HepG2 (cell line): ENCODE measurements at regions not wholly inside any gene's neighbourhood (a gene's known extent, or its start where the extent isn't known, plus 50 kb on each side); places are given as distances from the start of the nearest gene placed in this dataset.

ENCODE experiments used
- GZF1 ChIP-seq: sonication (generic); formaldehyde crosslinking; IDR thresholded peaks from 2 replicates; pipeline ENCODE4 v1.5.1; 2020; ENCODE audit warnings: mild to moderate bottlenecking, missing genetic modification reagents
- HNF1B ChIP-seq: sonication (generic); formaldehyde crosslinking; IDR thresholded peaks from 2 replicates; pipeline ENCODE4 v1.5.1; 2020; ENCODE audit warnings: mild to moderate bottlenecking, moderate library complexity, missing genetic modification reagents
- MTA1 ChIP-seq: sonication (generic); formaldehyde crosslinking; IDR thresholded peaks from 2 replicates; pipeline ENCODE4 v1.4.0; 2020; ENCODE audit warnings: missing genetic modification reagents, mild to moderate bottlenecking, borderline replicate concordance
- MTF2 ChIP-seq: sonication (generic); formaldehyde crosslinking; IDR thresholded peaks from 2 replicates; pipeline ENCODE4 v1.5.0; 2020; ENCODE audit warnings: missing genetic modification reagents, borderline replicate concordance
- MYC ChIP-seq: sonication (generic); formaldehyde crosslinking; IDR thresholded peaks from 2 replicates; pipeline ENCODE4 v1.9.0; 2021; ENCODE audit warnings: missing genetic modification reagents, borderline replicate concordance
- PHF8 ChIP-seq: sonication (generic); formaldehyde crosslinking; IDR thresholded peaks from 2 replicates; pipeline ENCODE4 v1.5.0; 2020; ENCODE audit warnings: missing genetic modification reagents
- RFXAP ChIP-seq: sonication (generic); formaldehyde crosslinking; IDR thresholded peaks from 2 replicates; pipeline ENCODE4 v1.4.0; 2020; ENCODE audit warnings: missing genetic modification reagents, borderline replicate concordance
- ZBTB2 ChIP-seq: sonication (generic); formaldehyde crosslinking; IDR thresholded peaks from 2 replicates; pipeline ENCODE4 v1.8.0; 2022; ENCODE audit warnings: low read depth, missing genetic modification reagents
- ZBTB39 ChIP-seq: sonication (generic); formaldehyde crosslinking; IDR thresholded peaks from 2 replicates; pipeline ENCODE4 v1.5.0; 2020; ENCODE audit warnings: missing genetic modification reagents
- ZFYVE20 ChIP-seq: sonication (generic); formaldehyde crosslinking; IDR thresholded peaks from 2 replicates; pipeline ENCODE4 v1.8.0; 2023; ENCODE audit warnings: low read depth, mild to moderate bottlenecking, moderate library complexity, missing genetic modification reagents, borderline replicate concordance
- ZNF33A ChIP-seq: sonication (generic); formaldehyde crosslinking; IDR thresholded peaks from 2 replicates; pipeline ENCODE4 v1.5.1; 2020; ENCODE audit warnings: missing genetic modification reagents, mild to moderate bottlenecking, moderate library complexity, borderline replicate concordance
- ZNF468 ChIP-seq: sonication (generic); formaldehyde crosslinking; IDR thresholded peaks from 2 replicates; pipeline ENCODE4 v1.8.0; 2022; ENCODE audit warnings: mild to moderate bottlenecking, moderate library complexity, missing genetic modification reagents
- ZNF510 ChIP-seq: sonication (generic); formaldehyde crosslinking; IDR thresholded peaks from 2 replicates; pipeline ENCODE4 v1.4.0; 2020; ENCODE audit warnings: low read depth, mild to moderate bottlenecking, missing genetic modification reagents
- TF ChIP-seq, protein P1 (sequence below): sonication (generic); formaldehyde crosslinking; conservative IDR thresholded peaks from 2 replicates; pipeline ENCODE4 v1.8.0; 2022; ENCODE audit warnings: mild to moderate bottlenecking, moderate library complexity, missing genetic modification reagents
- TF ChIP-seq, protein P2 (sequence below): IDR thresholded peaks from 2 replicates; pipeline ENCODE4 v1.6.1; 2016; ENCODE audit warnings: low read depth, missing genetic modification reagents, missing compliant biosample characterization

DNA sequence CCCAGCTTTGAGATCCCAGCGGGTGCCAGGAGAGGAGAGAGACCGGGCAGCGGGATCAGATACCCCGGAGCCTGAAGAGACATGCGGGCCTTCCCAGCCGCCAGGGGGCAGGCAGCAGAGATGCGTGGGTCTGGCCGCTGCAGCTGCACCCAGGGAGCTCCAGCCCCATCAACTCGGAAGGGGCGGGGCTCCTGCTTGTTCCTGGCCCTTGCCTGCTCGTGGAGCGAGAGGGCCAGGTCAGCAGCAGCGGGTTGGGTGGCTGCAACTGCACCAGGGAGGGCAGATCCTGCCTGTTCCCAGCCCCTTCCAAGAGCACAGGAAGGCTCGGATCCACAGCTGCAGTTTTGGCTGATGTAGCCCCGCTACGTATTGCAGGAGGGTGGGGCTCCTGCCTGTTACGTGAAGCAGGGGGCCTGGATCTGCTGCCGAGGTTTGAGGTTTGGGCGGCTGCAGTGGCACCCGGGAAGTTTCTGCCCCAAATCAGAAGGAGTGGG is 532.8 kb downstream of the RFPL4B start (continued):
- TF ChIP-seq MTA1 (CRISPR knock-in tag) (0 out of 2 replicates have a peak, but pooled peaks have one; percentile 50), MTF2 (CRISPR knock-in tag) (peak; percentile 79; the same call in 1 of the 2 replicates), ZFYVE20 (CRISPR knock-in tag) (no peak), MYC (CRISPR knock-in tag) (peak; percentile 87), PHF8 (peak; percentile 82), ZBTB39 (CRISPR knock-in tag) (no peak), ZNF468 (CRISPR knock-in tag) (no peak), ZBTB2 (no peak), GZF1 (CRISPR knock-in tag) (peak; percentile 68; the same call in 1 of the 2 replicates), RFXAP (CRISPR knock-in tag) (peak; percentile 48; the same call in 1 of the 2 replicates), ZNF510 (CRISPR knock-in tag) (0 out of 2 replicates have a peak, but pooled peaks have one; percentile 67), HNF1B (CRISPR knock-in tag) (peak; percentile 69; the same call in 1 of the 2 replicates), ZNF33A (CRISPR knock-in tag) (0 out of 2 replicates have a peak, but pooled peaks have one; percentile 34)
- TF ChIP-seq, protein P1, sequence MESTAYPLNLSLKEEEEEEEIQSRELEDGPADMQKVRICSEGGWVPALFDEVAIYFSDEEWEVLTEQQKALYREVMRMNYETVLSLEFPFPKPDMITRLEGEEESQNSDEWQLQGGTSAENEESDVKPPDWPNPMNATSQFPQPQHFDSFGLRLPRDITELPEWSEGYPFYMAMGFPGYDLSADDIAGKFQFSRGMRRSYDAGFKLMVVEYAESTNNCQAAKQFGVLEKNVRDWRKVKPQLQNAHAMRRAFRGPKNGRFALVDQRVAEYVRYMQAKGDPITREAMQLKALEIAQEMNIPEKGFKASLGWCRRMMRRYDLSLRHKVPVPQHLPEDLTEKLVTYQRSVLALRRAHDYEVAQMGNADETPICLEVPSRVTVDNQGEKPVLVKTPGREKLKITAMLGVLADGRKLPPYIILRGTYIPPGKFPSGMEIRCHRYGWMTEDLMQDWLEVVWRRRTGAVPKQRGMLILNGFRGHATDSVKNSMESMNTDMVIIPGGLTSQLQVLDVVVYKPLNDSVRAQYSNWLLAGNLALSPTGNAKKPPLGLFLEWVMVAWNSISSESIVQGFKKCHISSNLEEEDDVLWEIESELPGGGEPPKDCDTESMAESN (CRISPR knock-in tag): peak; percentile 82
- TF ChIP-seq, protein P2, sequence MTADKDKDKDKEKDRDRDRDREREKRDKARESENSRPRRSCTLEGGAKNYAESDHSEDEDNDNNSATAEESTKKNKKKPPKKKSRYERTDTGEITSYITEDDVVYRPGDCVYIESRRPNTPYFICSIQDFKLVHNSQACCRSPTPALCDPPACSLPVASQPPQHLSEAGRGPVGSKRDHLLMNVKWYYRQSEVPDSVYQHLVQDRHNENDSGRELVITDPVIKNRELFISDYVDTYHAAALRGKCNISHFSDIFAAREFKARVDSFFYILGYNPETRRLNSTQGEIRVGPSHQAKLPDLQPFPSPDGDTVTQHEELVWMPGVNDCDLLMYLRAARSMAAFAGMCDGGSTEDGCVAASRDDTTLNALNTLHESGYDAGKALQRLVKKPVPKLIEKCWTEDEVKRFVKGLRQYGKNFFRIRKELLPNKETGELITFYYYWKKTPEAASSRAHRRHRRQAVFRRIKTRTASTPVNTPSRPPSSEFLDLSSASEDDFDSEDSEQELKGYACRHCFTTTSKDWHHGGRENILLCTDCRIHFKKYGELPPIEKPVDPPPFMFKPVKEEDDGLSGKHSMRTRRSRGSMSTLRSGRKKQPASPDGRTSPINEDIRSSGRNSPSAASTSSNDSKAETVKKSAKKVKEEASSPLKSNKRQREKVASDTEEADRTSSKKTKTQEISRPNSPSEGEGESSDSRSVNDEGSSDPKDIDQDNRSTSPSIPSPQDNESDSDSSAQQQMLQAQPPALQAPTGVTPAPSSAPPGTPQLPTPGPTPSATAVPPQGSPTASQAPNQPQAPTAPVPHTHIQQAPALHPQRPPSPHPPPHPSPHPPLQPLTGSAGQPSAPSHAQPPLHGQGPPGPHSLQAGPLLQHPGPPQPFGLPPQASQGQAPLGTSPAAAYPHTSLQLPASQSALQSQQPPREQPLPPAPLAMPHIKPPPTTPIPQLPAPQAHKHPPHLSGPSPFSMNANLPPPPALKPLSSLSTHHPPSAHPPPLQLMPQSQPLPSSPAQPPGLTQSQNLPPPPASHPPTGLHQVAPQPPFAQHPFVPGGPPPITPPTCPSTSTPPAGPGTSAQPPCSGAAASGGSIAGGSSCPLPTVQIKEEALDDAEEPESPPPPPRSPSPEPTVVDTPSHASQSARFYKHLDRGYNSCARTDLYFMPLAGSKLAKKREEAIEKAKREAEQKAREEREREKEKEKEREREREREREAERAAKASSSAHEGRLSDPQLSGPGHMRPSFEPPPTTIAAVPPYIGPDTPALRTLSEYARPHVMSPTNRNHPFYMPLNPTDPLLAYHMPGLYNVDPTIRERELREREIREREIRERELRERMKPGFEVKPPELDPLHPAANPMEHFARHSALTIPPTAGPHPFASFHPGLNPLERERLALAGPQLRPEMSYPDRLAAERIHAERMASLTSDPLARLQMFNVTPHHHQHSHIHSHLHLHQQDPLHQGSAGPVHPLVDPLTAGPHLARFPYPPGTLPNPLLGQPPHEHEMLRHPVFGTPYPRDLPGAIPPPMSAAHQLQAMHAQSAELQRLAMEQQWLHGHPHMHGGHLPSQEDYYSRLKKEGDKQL (CRISPR knock-in tag): no peak
